HPDE6-E6E7 (cell line): ENCODE measurements at regions not wholly inside any gene's neighbourhood (a gene's known extent, or its start where the extent isn't known, plus 50 kb on each side); places are given as distances from the start of the nearest gene placed in this dataset.

Experiments
- DNase-seq: peaks from one replicate; pipeline ENCODE4 v3.0.0; 2011; ENCODE audit warnings: missing footprints; ENCODE audit errors: extremely low spot score

DNA sequence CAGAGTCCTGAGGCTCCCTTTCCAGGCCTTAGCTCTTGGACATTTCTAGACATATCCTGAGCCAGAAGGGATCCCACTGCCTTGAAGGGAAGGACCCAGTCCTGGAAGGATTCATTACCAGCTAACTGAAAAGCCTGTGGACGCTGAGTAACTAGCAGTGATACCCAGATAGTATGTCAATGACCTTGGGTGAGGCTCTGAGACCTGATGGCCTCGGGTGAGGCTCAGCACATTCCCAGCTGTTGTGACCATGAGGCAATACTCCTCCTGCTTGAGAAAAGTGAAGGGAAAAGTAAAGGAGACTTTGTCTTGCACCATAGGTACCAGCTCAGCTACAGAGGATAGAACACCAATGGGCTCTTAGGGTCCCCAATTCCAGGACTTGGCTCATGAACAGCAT is 268.1 kb downstream of the DKK2 start:
- DNase-seq: no peak

DNA sequence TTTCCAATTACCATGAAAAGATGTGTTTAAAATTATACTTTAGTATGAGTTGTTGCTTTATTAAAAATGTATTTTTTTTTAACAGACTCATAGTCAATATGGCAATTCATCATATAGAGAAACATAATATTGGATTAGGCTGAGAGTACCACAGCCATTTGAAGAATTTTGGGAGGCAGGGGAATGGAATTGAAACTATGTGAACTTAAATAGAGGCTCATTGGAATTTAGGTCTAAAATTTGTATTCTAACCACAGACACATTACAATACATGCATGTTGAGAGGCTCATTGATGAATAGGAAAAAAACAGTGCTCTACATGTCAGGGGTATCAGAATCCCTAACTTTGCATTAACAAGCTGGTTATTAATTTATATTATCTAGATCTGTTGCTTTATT is 269.6 kb downstream of the DKK2 start:
- DNase-seq: no peak

DNA sequence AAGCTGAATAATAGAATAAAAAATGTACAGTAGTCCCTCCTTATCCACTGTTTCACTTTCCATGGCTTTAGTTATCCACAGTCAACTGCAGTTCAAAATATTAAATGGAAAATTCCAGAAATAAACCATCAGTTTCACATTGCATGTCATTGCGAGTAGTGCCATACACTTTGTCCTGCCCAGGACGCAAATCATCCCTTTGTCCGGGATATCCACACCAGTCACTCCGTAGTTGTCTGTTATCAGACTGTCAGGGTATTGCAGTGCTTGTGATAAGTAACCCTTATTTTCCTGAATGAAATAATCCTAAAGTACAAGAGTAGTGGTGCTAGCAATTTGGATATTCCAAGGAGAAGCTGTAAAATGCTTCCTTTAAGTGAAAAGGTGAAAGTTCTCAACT is 271.3 kb downstream of the DKK2 start:
- DNase-seq: no peak

DNA sequence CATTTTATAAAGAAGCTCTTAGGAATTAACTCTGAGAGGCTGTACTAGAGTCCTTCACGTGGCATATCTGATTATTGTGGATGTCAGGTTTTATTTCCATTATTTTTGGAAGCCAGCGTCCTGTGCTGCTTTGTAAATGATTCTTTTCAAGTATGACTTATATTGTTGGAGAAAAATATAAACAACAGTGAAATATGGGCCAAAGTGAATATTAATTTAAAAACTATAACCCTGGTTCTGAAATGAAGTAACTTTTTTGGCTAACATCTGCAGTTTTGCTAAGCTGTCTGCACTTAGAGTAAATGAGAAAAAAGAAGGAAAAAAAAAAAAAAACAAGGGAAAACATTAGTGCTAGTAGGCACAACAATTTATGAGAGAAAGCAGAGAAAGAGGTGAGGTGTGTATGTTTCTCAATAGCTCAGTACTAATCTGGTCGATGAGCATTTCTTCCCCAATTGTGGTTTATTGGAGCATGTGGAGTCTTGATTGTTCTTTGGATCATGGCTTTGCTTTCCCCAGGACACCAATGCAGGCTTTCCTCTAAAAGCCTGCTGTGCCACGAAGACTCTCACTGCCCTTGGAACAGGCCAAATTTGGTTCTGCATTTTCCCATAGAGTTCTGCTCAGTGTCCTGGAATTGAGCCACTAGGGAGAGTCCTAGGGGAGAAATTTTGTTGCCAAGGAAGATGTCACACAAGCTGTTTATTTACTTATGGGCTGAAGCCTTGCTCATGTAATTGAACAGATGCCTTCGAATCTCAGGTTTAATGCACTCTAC is 273.3 kb downstream of the DKK2 start:
- DNase-seq: no peak

DNA sequence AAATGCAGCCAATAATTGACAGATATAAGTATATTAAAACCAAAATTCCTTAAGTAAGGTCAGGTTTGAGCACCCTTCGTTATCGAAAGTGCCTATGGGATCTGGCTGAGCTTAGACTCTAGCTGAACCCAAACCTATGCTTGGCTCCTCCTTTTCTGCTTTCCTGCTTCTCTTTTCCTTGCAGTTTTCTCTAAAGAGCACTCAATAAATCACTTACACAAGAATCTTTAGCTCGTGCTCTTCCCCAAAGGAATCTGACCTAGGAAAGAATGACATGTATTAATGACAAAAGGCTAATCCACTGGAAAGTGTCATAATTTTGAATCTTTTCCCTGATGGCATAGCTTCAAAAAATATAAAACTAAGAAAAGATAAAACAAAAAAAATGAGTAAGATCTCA is 282.7 kb downstream of the DKK2 start:
- no peak for DNase-seq

GRCh38 chr4:106746451-106746850 is 289.7 kb downstream of the DKK2 start:
- peak; percentile 1 for DNase-seq

- DNase-seq: no peak
Measured at GRCh38 chr4:106738121-106738520, 298.0 kb downstream of the DKK2 start.

DNA sequence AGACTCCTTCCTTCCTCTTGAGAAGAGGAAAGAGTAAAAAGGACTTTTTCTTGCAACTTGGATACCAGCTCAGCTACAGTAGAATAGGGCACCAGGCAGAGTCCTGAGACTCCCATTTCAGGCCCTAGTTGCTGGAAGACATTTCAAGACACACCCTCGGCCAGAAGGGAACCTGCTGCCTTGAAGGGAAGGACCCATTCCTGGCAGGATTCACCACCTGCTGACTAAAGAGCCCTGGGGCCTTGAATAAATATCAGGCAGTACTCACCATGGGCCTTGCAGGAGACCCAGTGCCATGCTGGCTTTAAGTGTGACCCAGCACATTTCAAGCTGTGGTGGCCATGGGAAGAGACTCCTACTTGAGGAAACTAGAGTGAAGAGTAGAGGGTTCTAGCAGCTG is 317.6 kb downstream of the DKK2 start:
- no peak for DNase-seq

GRCh38 chr4:106717091-106717490 is 319.0 kb downstream of the DKK2 start:
- no peak for DNase-seq

- DNase-seq: no peak
Measured at GRCh38 chr4:106715825-106716224, 320.3 kb downstream of the DKK2 start.

- no peak for DNase-seq
Measured at GRCh38 chr4:106708464-106708816, 327.7 kb downstream of the DKK2 start.

GRCh38 chr4:106707776-106708463 is 328.2 kb downstream of the DKK2 start:
- DNase-seq: no peak

GRCh38 chr4:106704253-106704870 is 331.8 kb downstream of the DKK2 start:
- DNase-seq: peak; percentile 4

DNA sequence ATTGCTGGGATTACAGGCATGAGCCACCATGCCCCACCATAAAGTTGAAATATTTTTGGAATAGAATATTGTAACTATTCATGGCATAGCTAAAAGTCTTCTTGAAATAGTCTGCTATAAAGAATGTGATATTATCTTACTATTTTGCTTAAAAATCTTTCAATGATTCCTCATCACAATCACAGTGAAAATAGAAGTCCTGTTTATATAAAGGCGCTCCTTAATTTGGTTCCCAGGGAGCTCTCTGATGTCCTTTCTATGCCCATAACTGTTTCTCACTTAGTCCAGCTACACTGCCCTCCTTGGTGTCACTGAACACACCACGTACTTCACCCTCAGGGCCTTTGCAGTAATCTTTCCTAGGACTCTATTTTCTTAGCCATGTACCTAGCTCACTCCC is 331.7 kb upstream of the GIMD1 start:
- no peak for DNase-seq

DNA sequence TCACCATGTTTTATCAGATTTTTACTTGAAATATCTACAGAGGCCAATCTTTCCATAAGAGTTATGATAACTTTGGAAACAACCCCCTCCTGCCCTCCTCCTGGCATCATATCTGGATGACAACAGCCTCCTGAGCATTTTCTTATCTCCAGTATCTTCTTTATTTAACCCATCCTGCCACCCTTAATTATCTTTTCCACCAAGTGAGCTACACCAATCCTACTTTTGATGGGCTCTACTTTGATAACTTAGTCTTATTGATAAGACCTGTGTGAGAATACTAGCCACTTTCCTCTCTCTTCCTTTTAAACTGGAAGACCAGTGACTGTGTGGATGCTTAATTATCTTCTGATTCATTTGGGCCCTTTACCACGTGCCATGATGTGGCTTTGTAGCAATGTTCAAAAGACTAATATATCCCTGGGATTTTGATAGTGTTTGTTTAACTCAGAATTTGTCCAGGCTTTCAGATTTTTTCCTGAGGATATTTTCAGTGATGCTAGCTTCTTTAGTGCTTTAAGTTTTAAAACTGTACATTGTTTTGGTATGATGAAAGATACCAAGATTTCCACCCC is 330.1 kb upstream of the GIMD1 start:
- no peak for DNase-seq

DNA sequence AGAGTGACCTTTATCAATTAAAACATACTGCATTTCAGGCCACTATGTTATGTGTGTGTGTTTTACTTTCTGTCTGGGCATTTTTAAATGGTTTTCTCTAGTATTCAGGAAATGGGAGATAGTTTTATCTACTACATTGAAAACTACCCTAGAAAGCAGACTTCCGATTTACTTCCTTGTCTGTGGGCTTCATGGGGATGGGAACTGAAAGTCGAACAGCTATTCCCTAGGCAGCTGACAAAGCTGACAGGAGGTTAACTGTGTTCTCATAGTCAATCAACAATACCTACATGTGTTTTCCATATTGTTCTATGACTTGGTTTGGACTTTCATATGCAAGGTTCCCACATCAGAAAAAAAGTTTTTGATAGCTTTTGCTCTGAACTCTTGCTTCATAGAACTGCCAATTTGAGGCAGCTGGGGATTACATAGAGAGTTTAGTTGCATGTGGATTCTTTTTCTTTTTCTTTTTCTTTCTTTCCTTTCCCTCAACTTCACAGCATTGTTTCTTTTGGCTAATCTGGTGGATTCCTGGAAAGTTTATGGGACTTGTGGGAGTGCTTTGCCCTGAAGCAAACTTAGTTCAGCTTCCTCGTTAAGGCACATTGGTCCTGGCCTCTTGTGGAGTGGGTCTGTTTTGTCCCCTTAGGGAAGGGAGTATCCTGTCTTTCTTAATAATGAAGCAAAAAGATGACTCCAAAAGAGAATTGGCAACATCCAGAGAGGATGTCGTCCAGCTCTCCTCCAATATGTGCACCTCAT is 327.1 kb upstream of the GIMD1 start:
- DNase-seq: no peak

GRCh38 chr4:106694232-106694631 is 325.7 kb upstream of the GIMD1 start:
- DNase-seq: no peak

DNA sequence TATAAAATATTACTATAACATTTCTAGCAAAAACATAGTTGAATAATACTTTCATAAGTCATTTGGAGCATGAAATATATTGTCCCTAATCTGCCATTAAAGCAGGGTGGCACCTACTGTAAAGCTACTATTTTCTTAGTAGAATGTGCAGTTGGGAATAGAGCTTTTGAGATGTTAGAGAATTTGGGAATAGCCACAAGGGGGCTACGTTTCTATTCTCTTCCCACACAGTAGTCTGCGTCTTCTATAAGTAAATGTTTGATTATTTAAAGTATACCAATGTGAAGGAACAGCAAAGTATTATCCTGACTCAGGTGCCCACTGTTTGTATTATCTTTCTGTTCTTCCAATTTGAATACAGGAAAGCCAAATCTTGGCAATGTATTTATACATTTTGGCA is 323.2 kb upstream of the GIMD1 start:
- DNase-seq: no peak

DNA sequence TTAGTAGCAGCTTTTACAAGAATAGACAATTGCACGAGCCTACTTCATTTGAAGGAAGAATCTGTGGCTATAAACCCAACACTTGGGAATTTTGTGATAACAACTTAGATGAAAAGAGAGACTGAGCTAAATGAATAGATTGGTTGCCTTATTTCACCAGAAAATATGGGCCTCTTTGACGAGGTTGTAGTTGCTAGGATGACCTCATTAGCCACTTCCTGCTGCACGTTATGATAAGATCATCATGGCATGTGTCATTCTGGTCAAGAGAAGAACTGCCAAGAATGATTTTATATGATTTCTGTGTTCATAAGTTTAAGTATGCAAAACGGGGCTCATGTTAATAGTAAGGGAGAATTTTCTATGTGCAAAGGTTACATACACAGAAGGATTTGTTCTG is 321.9 kb upstream of the GIMD1 start:
- no peak for DNase-seq

DNA sequence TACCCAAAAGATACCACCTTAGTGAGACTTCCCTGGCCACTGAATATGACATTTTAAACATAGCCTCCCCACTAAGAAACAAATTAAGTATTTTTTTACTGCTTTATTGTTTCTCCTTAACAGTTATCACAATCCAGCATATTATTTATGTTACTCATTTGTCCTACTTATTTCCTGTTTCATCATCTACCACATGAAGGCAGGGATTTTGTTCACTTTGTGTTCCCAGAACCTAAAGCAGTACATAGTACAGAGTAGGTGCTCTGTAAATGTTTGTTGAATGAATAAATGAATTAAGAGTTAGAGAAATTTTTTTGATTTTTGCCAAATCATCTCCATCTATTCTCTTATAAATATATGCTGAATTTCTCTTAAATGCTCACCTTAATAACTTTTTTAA is 318.4 kb upstream of the GIMD1 start:
- no peak for DNase-seq

DNA sequence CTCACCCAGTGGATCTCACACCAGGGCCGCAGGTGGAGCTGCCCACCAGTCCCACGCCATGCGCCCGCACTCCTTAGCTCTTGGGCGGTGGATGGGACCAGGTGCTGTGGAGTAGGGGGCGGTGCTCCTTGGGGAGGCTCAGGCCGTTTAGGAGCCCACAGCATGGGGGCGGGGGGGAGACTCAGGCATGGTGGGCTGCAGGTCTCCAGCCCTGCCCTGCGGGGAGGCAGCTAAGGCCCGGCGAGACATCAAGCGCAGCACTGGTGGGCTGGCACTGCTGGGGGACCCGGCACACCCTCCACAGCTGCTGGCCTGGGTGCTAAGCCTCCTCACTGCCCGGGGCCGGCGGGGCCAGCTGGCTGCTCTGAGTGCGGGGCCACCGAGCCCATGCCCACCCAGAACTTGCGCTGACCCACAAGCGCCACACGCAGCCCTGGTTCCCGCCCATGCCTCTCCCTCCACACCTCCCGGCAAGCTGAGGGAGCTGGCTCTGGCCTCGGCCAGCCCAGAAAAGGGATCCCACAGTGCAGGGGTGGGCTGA is 312.9 kb upstream of the GIMD1 start:
- no peak for DNase-seq

GRCh38 chr4:106679063-106679462 is 310.5 kb upstream of the GIMD1 start:
- no peak for DNase-seq
